Liver (tissue), 3 donors: ENCODE measurements at regions not wholly inside any gene's neighbourhood (a gene's known extent, or its start where the extent isn't known, plus 50 kb on each side); places are given as distances from the start of the nearest gene placed in this dataset.

Experiments used
- CTCF ChIP-seq: fragments of 150-350 bp; IDR thresholded peaks from 2 replicates; pipeline ENCODE4 v1.5.1; 2017; ENCODE audit warnings: improper control_type of control experiment, low read depth, low read length; ENCODE audit not compliant: missing input control
- JUND ChIP-seq, 2 donors: IDR thresholded peaks; 2 replicates each; pipeline ENCODE4 v1.6.1; 2016; ENCODE audit warnings: antibody characterized with exemption in 2 of 2
- MAX ChIP-seq: IDR thresholded peaks from 2 replicates; pipeline ENCODE4 v1.6.1; 2016; ENCODE audit warnings: antibody characterized with exemption
- donor health status: healthy.
- donor health status: healthy.

- TF ChIP-seq CTCF (no peak), MAX (no peak), JUND (IDR thresholded peaks at IDR 0.05) (no peak)
Observed at GRCh38 chr21:15255261-15255660, 190.5 kb upstream of the NRIP1 start.
